ENCODE measurements at regions not wholly inside any gene's neighbourhood (a gene's known extent, or its start where the extent isn't known, plus 50 kb on each side); places are given as distances from the start of the nearest gene placed in this dataset.

DNA sequence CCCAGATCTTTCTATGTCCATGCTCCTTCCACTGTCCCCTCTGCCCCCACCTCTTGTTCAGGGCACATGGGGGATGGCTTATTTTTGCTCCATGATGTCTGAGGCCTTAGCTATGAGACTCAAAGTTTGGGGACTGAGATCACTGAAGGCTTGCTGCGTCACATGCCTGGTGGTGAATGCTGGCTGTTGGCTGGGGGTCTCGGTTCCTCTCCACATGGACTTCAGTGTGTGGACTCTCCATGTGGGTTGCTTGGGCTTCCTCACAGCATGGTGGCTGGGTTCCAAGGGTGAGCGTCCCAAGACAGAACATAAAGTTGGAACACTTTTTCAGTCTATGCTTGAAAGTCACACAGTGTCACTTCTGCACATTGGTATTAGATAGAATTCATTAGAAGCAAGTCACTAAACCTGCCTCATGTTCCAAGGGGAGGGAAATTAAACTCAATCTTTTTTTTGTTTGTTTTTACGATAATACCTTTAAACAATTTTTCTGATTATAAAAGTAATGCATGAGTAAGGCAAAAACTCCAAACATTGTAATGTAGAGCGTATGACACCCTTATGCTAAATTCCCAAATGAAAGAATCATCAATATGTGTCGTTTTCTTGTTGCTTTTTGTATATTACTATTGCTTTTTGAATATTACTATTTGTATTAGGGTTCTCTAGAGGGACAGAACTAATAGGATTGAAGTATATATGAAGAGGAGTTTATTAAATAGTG lies 111.7 kb downstream of the MYCN start:
- in situ Hi-C loops (cut with MboI; ENCODE audit: low sequenced_read_pairs) = no loop called here

DNA sequence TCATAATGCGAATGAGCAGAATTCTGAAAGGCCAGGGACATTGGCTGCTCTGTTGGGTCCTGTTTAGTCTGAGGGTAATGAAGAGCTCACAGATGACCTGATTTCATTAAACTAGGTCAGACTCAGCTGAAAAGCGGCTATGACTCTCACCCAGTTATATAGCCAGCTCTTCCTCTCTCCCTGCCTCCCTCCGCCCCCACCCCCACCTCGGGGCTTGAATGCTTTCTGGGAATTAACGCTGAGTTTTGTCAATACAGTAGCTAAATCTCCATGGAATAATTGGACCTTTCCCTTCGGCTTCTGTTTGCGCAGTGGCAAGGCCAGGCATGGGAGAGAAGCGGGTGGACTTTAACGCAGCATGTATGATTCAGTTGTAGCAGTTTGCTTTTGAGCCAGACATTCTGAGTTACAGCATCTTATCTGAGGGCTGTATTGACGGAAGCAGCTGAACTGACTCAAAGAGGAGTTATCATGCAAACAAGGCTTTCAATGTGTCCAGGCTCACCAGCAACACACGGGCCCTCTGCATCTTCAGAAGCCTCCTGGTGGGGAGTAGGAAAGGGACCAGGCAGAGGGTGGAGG lies 110.6 kb downstream of the MYCN start:
- in situ Hi-C loops (cut with MboI; ENCODE audit: low sequenced_read_pairs) = no loop called here

DNA sequence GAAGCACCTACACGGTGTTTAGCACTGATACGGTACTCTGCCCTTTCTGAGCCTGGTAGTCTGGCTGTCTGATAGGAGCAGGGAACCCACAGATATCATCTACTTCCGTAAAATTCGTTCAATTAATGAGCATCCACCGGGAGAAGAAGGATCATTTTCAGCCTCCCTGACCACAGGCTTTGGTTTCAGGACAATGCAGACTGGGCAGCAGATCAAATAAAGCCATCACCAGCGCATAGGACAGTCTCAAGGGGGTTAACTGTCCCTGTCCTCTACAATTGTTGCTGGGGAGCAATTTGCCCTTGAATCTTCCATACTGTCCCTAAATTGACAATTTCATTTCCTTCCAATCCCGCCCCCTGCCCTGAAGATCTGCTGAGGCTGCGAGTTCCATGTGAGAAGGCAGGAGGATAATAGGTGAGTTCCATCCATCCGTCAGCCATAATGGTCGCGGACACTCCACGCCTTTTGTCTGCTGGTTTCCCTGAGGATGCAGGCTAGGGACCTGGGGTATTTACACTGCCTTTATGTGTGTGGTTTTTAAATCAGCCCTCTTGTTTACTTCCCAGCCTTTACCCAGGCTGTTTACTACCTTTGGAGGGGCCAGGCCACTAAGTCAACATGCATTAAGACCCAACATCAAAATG lies 110.0 kb downstream of the MYCN start:
- in situ Hi-C loops (cut with MboI; ENCODE audit: low sequenced_read_pairs) = no loop called here

GRCh38 chr2:16049406-16049805 lies 109.1 kb downstream of the MYCN start:
- in situ Hi-C loops (cut with MboI; ENCODE audit: low sequenced_read_pairs) = no loop called here

DNA sequence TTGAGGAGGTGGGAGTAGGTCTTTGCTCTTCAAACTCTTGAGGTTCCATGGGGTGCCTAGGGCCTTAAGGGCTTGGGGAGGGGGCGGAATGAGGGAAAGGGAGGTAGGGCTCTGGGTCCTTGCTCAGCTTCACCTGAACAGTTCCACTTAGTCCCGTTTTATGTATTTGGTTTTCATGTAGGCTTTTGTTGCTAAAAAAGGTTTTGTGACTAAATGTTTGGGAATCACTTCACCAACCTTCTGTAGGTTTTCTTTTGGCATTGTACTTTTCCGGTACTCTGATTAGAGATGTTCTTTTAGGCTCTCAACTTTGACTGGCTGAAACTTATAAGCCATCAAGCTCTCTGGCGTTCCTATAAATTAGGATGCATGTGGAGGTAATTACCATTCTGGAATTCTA lies 108.1 kb downstream of the MYCN start:
- in situ Hi-C loops (cut with MboI; ENCODE audit: low sequenced_read_pairs) = no loop called here

GRCh38 chr2:16047701-16048100 lies 107.4 kb downstream of the MYCN start:
- in situ Hi-C loops (cut with MboI; ENCODE audit: low sequenced_read_pairs) = no loop called here

DNA sequence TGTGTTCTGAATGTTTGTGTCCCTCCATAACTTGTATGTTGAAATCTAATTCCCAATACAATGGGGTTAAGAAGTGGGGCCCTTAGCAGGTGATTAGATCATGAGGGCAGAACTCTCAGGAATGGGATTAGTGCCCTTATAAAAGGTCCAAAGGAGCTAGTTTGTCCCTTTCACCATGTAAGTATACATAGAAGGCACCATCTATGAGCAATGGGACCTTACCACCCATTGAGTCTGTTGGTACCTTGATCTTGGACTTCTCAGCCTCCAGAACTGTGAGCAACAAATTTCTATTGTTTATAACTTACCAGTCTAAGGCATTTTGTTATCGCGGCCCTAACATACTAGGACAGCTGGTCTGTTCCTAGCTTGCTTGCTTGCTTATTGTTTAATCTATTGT lies 106.3 kb downstream of the MYCN start:
- in situ Hi-C loops (cut with MboI; ENCODE audit: low sequenced_read_pairs) = no loop called here

GRCh38 chr2:16045653-16046352 lies 105.5 kb downstream of the MYCN start:
- in situ Hi-C loops (cut with MboI; ENCODE audit: low sequenced_read_pairs) = no loop called here

DNA sequence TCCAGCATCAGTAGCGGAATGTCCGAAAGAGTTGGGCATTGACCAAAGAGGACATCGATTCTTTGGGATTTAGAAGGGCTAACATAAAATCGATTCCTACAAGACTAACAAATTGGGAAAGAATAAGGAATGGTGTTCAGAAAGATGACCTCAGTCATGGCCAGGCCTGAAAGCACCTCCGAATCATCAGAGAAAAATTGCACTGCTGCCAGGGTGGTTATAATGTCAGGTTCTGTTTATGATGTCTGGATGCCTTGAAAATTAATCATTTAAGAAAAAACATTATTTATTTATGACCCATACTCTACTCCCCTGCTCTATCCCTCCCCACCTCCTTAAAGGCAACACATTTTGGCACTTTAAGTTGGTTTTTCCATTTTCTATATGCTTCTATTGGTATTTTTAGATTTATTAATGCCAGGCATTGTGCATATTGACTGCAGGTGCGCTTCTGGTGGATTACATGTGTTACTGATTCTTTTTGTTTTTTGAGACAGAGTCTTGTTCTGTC lies 104.7 kb downstream of the MYCN start:
- in situ Hi-C loops (cut with MboI; ENCODE audit: low sequenced_read_pairs) = no loop called here

DNA sequence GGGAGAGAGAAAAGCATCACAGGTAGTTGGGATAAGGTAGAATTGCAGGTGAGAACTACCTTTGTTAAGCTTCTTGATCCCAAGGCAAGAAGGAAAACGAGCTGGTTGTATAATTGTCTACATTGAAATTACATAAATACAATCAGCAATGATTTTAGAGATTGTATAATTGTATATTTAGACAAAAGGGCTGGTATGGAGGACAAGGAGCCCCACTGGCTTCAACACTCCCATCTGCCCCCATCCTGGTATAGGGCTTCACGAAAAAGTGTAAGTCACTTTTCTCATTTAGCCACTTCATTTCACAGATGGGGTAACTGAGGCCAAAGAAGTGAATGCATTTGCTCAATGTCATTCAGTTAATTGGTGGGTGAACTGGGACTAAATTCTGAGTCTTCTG lies 103.3 kb downstream of the MYCN start:
- in situ Hi-C loops (cut with MboI; ENCODE audit: low sequenced_read_pairs) = no loop called here

DNA sequence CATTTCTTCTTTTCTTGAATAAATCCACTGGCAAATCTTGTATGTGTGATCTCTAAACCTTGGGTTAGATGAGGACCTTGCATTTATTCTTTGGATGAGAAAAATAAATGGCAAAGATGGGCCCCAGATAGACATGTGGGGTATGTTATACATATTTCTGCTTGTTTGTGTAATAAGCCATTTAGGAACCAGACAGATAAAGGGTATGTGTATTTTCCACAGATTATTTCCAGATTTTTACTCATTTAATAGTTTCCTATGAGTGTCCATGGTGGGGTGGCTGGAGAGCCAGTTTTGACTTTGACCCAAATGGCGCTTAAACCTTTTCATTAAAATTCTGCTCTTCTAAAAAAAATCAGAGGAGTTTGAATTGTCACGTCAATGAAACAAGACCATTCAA lies 102.8 kb downstream of the MYCN start:
- in situ Hi-C loops (cut with MboI; ENCODE audit: low sequenced_read_pairs) = no loop called here

DNA sequence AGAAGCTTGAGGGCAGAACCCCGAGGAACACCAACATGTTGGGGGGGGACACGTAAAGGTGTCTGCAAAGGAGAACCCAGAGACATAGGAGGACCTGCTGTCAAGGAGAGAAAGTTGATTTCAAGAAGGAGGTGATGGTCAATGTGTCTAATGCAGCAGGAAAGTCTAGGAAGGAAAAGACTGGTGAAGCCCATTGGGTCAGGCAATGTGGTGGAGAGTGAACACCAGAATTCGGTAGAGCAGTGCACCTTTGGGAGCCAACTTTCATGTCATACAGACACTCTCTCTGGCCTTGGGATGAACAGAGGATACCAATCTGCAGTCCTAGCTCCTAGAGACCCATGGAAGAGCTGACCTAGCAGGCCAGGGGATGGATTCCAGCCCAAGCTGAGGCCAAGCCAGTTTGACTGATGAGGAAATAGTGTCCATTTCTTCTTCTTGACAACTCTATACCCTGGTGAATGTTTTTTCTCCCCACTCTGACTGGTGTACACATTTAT lies 101.9 kb downstream of the MYCN start:
- in situ Hi-C loops (cut with MboI; ENCODE audit: low sequenced_read_pairs) = no loop called here

- in situ Hi-C loops (cut with MboI; ENCODE audit: low sequenced_read_pairs) = no loop called here
Observed at GRCh38 chr2:16040271-16041010, 100.1 kb downstream of the MYCN start.

- in situ Hi-C loops (cut with MboI; ENCODE audit: low sequenced_read_pairs) = no loop called here
Observed at GRCh38 chr2:16039823-16040222, 99.5 kb downstream of the MYCN start.

DNA sequence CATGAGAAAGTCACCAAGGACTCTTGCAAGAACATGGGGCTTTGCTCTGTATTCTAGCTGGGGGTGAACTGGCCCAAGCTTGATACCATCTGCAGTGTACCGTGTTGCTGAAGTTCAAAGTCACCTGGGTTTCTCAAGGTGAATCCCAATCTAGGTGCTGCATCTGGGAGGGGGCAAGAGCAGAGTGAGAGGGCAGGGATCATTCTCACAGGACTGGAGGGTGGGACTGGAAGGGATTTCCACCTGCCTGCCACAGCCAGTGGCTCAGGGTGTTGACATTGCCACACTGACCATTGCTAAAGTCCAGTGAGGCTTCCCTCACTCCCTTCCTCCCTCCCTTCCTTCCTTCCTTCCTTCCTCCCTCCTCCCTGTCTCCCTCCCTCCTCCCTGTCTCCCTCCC lies 98.7 kb downstream of the MYCN start:
- in situ Hi-C loops (cut with MboI; ENCODE audit: low sequenced_read_pairs) = no loop called here

GRCh38 chr2:16038621-16039020 lies 98.3 kb downstream of the MYCN start:
- in situ Hi-C loops (cut with MboI; ENCODE audit: low sequenced_read_pairs) = no loop called here

- in situ Hi-C loops (cut with MboI; ENCODE audit: low sequenced_read_pairs) = no loop called here
Observed at GRCh38 chr2:16037808-16038457, 97.6 kb downstream of the MYCN start.

DNA sequence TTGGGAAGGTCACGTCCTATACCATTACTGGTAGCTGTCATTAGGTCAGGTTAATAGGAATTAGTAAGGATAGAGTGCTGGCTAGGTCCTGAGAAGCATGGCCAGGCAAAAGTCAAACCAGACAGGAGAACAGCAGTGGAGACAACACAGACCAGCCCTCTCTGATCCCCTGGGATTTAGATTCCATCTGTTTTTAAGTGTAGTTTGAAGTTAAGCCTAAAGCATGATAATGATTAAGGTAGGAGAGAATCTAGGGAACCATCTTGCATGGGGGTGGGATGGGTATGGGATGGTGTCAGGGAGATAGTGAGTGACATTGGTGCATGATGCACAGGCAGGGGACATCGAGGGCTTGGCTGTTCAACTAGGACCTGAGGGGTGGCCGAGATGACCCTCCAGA lies 96.6 kb downstream of the MYCN start:
- in situ Hi-C loops (cut with MboI; ENCODE audit: low sequenced_read_pairs) = no loop called here

DNA sequence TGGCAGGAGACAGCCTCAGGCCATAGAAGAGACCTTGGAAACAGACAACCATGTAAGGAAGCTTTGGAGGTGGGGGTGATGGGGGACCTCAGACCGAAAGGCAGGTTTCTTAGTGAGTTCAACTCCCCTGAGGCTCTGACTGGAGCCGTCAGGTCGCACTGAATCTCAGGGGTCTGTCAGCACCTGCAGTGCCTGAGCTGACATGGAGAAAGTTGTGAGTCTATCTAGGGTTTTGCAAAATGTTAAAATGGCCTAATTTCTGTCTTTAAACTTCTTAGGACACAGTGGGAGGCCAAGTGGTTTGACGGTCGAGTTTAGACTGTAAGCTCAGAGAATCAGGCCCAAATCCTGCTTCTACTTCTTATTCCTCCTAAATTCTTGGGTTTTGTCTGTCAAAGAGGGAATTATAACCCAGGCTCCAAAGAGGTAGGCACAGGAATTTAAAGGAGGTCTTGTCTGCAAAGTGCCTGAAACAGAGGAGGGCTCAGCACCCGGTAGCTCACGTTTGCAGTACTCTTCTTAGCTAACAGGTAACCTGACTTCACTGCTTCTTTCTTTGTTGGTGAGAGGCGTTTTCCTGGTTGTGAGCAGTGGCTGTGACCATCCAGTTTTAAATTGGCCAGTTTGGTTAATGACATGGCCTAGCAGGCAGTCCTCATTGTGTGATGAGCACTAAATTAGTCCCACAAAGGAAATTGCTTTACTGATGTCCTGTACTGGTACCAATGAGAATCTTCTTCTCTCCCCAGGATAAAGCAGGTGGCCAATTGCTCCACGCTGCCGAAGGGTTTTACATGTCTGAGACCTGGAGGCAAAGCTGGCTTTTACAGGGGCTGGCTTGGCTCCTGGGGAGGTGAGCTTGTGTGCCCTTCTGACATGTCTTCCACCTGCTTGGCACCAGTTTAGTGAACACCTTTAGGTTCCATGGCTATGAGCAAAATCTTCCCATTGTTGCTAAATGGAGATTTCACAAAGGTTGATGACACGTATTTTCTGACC lies 95.7 kb downstream of the MYCN start:
- in situ Hi-C loops (cut with MboI; ENCODE audit: low sequenced_read_pairs) = no loop called here
